GM12874 (cell line): ENCODE measurements at regions not wholly inside any gene's neighbourhood (a gene's known extent, or its start where the extent isn't known, plus 50 kb on each side); places are given as distances from the start of the nearest gene placed in this dataset.

ENCODE experiments used
- TF ChIP-seq, protein P1 (sequence below): IDR thresholded peaks from 2 replicates; pipeline ENCODE4 v1.5.1; 2011; ENCODE audit warnings: low read depth, mild to moderate bottlenecking, control low read depth, low read length, moderate library complexity; ENCODE audit not compliant: insufficient read depth

- TF ChIP-seq, protein P1, sequence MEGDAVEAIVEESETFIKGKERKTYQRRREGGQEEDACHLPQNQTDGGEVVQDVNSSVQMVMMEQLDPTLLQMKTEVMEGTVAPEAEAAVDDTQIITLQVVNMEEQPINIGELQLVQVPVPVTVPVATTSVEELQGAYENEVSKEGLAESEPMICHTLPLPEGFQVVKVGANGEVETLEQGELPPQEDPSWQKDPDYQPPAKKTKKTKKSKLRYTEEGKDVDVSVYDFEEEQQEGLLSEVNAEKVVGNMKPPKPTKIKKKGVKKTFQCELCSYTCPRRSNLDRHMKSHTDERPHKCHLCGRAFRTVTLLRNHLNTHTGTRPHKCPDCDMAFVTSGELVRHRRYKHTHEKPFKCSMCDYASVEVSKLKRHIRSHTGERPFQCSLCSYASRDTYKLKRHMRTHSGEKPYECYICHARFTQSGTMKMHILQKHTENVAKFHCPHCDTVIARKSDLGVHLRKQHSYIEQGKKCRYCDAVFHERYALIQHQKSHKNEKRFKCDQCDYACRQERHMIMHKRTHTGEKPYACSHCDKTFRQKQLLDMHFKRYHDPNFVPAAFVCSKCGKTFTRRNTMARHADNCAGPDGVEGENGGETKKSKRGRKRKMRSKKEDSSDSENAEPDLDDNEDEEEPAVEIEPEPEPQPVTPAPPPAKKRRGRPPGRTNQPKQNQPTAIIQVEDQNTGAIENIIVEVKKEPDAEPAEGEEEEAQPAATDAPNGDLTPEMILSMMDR, result no peak
Measured at GRCh38 chr2:51995293-51995692, 963.4 kb upstream of the NRXN1 start.

GRCh38 chr2:51994123-51994763 lies 962.3 kb upstream of the NRXN1 start:
- TF ChIP-seq, protein P1, result no peak

DNA sequence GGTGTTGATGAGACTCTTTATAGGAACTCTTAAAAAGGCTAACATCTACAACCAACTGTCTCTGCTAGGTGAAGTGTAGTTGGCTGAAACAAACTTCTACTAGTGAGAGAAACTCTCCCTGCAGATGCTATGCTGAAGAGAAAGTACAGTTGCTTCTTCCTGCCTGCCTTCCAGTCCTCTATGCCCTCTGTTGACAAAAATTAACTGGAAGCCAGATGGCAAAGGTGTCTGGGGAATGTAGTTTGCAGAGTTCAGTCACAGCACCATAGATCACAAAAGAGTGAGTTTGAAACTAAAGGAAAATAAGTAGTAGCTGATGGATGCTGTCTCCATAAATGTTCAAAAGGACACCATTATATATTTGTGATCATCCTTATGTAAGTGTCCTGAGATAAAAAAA lies 958.8 kb upstream of the NRXN1 start:
- TF ChIP-seq, protein P1, result no peak

DNA sequence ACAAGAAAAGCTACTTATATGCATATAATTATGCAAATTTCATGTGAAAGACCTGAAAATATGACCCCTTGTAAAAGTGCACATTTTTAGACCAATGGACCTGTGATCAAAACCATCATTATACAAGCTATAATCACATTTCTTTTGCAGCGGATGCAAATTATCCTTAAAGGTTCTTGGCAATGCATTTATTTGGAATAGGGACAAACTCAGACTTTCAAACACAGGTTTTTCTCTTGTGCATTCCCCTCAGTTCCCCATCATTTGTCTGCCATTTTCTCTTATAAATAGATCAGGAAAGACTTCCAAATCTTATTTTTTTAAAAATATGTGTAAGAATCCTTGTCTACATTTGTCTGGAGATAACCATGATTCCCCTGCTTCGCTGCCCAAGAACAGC lies 954.2 kb upstream of the NRXN1 start:
- TF ChIP-seq, protein P1, result no peak

GRCh38 chr2:51981783-51982182 lies 949.9 kb upstream of the NRXN1 start:
- TF ChIP-seq, protein P1, result no peak

DNA sequence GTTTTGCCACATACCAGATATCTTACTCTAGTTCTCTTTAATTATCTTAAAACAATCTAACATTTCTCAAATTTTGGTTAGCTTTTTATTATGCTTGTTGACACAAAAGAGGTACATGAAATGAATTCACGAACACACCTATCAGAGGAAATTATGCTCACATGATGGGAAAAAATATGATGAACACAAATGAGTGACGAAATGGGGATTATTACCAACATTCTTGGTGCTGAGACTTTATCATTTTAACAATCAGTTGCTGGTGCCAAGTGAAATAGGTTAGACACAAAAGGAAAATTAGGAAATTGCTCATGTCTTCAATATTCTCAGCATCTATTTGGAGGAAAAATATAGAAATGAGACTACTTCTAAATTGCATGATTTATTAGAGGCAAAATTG lies 944.7 kb upstream of the NRXN1 start:
- TF ChIP-seq, protein P1, result no peak

DNA sequence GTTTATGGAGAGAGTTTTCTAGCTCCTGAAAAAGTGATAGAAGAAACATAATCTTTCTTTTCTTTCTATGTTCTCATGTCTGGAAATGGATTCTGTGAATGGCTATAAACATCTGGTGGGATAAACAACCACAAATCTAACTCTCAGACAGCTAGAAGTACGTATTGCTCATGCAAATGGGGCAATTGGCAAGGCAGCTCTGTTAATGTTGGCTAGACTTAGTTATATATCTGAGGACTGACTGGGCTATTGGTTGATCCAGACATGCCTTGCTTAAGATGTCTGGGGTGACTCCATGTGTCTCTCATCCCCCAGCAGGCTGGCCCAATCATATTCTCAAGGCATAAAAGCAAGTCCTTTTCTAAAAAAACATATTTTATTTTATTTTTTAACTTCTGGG lies 939.2 kb upstream of the NRXN1 start:
- TF ChIP-seq, protein P1, result no peak

GRCh38 chr2:51969347-51969746 lies 937.4 kb upstream of the NRXN1 start:
- TF ChIP-seq, protein P1, result no peak
